ENCODE measurements at regions not wholly inside any gene's neighbourhood (a gene's known extent, or its start where the extent isn't known, plus 50 kb on each side); places are given as distances from the start of the nearest gene placed in this dataset.

GRCh38 chr20:58127701-58128111, 100.7 kb downstream of the ANKRD60 start:
- ChIA-PET POLR2A (interaction anchor here (0.7 kb wide), 1 partner anchor 633 kb away, joined by 3 read pairs; no protein-coding TSS in a partner anchor), CTCF (ENCODE audit: unreplicated experiment) (interaction anchor here (0.6 kb wide), 1 partner anchor 169 kb away, joined by 3 read pairs; no protein-coding TSS in a partner anchor)
- no peak overlapping the region for H3K4me3 ChIP-seq (ENCODE audit: low read depth, low read length, poor library complexity, severe bottlenecking)
- no peaks in the 10 kb centered on the region for H3K79me2 ChIP-seq (ENCODE audit: insufficient read depth, low read depth, low read length)
- no peaks in the 10 kb centered on the region for H4K20me1 ChIP-seq (ENCODE audit: insufficient read depth, low read length)
- no peak overlapping the region for H2AFZ ChIP-seq (ENCODE audit: low read length)
- no peaks in the 10 kb centered on the region for H3K9me3 ChIP-seq (ENCODE audit: low read length)
- no peaks in the 10 kb centered on the region for H3K36me3 ChIP-seq (ENCODE audit: insufficient read depth, low read length)
- no peak overlapping the region for H3K4me2 ChIP-seq (ENCODE audit: low read length)
- no TSS peak for BruUV-seq (replicated peaks)
- intact Hi-C loops (cut with micrococcal nuclease; ENCODE audit: unreplicated experiment): no loop called here
- no peak for DNase-seq (ENCODE audit: low spot score)
- H3K4me1 ChIP-seq (ENCODE audit: insufficient read depth, low read length, poor library complexity, severe bottlenecking): no peaks in the 10 kb centered on the region
- H3K9me2 ChIP-seq (ENCODE audit: insufficient read depth, low read length): no peaks in the 10 kb centered on the region
- no peak overlapping the region for H3K27ac ChIP-seq (ENCODE audit: low read depth, low read length, poor library complexity, severe bottlenecking)
- TF ChIP-seq CTCF (conservative IDR thresholded peaks at IDR 0.05; ENCODE audit: low read length): no peak
- TF ChIP-seq EZH2phosphoT487 (IDR thresholded peaks at IDR 0.05; ENCODE audit: borderline replicate concordance, low read depth, low read length): no peak

- POLR2A ChIA-PET: no interaction called here
- Histone ChIP-seq H3K27ac (ENCODE audit: low read depth, low read length, poor library complexity, severe bottlenecking) (no peak overlapping the region), H3K9me2 (ENCODE audit: insufficient read depth, low read length) (no peaks in the 10 kb centered on the region), H2AFZ (ENCODE audit: low read length) (no peak overlapping the region), H3K36me3 (ENCODE audit: insufficient read depth, low read length) (no peaks in the 10 kb centered on the region), H3K4me1 (ENCODE audit: insufficient read depth, low read length, poor library complexity, severe bottlenecking) (no peaks in the 10 kb centered on the region), H3K4me2 (ENCODE audit: low read length) (no peak overlapping the region), H3K4me3 (ENCODE audit: low read depth, low read length, poor library complexity, severe bottlenecking) (no peak overlapping the region), H3K9me3 (ENCODE audit: low read length) (no peaks in the 10 kb centered on the region), H4K20me1 (ENCODE audit: insufficient read depth, low read length) (no peaks in the 10 kb centered on the region), H3K79me2 (ENCODE audit: insufficient read depth, low read depth, low read length) (no peaks in the 10 kb centered on the region)
- TF ChIP-seq CTCF (conservative IDR thresholded peaks at IDR 0.05; ENCODE audit: low read length) (no peak), EZH2phosphoT487 (IDR thresholded peaks at IDR 0.05; ENCODE audit: borderline replicate concordance, low read depth, low read length) (no peak)
- BruUV-seq (replicated peaks): no TSS peak
- CTCF ChIA-PET (ENCODE audit: unreplicated experiment): interaction anchor here (0.6 kb wide), 1 partner anchor 8 kb away, joined by 3 read pairs; no protein-coding TSS in a partner anchor
- intact Hi-C loops (cut with micrococcal nuclease; ENCODE audit: unreplicated experiment): no loop called here
- no peak for DNase-seq (ENCODE audit: low spot score)
Observed at GRCh38 chr20:58125726-58126125, 102.7 kb downstream of the ANKRD60 start.

GRCh38 chr20:58117944-58118343, 110.5 kb downstream of the ANKRD60 start:
- TF ChIP-seq EZH2phosphoT487 (IDR thresholded peaks at IDR 0.05; ENCODE audit: borderline replicate concordance, low read depth, low read length): no peak
- TF ChIP-seq CTCF (conservative IDR thresholded peaks at IDR 0.05; ENCODE audit: low read length): no peak
- DNase-seq (ENCODE audit: low spot score): no peak
- intact Hi-C loops (cut with micrococcal nuclease; ENCODE audit: unreplicated experiment): no loop called here
- CTCF ChIA-PET (ENCODE audit: unreplicated experiment): no interaction called here
- Histone ChIP-seq H2AFZ (ENCODE audit: low read length) (no peak overlapping the region), H3K4me2 (ENCODE audit: low read length) (no peak overlapping the region), H3K27ac (ENCODE audit: low read depth, low read length, poor library complexity, severe bottlenecking) (no peak overlapping the region), H4K20me1 (ENCODE audit: insufficient read depth, low read length) (no peaks in the 10 kb centered on the region), H3K4me1 (ENCODE audit: insufficient read depth, low read length, poor library complexity, severe bottlenecking) (no peaks in the 10 kb centered on the region), H3K36me3 (ENCODE audit: insufficient read depth, low read length) (no peaks in the 10 kb centered on the region), H3K79me2 (ENCODE audit: insufficient read depth, low read depth, low read length) (no peaks in the 10 kb centered on the region), H3K9me3 (ENCODE audit: low read length) (no peaks in the 10 kb centered on the region), H3K9me2 (ENCODE audit: insufficient read depth, low read length) (no peaks in the 10 kb centered on the region), H3K4me3 (ENCODE audit: low read depth, low read length, poor library complexity, severe bottlenecking) (no peak overlapping the region)
- BruUV-seq (replicated peaks): no TSS peak
- POLR2A ChIA-PET: no interaction called here

Data from OCI-LY7 (cell line).